ENCODE measurements at regions not wholly inside any gene's neighbourhood (a gene's known extent, or its start where the extent isn't known, plus 50 kb on each side); places are given as distances from the start of the nearest gene placed in this dataset.

DNA sequence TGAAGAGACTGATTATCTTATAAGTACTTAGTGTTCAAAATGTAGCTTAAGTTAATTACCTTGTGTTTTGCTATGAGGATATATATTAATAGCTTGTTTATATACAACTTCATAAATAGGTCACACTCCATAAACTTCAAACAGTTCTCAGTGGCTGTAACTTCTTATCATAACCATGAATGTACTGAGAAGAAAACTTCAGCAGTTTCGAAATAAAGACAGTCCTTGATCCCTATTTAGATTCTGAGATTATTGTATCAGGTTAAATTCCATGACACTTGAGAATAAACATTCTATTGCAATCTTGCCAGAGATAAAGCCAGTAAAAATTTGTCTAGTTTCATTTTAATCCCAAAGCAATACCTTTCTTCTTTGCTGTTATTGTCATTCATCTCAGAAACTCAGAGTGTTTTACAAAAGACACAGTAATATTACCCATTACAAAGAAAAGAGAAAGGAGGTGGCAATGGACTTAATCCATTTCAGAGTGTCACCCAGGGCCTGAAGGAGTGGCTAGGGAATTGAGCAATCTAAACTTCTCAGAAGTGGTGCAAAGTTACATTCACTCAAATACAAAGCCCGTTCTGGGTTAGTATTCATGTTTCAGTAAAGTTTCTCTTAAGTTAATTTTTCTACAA is 403.6 kb downstream of the SEMA3D start:
- H3K27ac ChIP-seq: no peak overlapping the region
- no peak overlapping the region for H3K4me3 ChIP-seq

GRCh38 chr7:84781838-84782237 is 405.0 kb downstream of the SEMA3D start:
- TF ChIP-seq, protein P1, sequence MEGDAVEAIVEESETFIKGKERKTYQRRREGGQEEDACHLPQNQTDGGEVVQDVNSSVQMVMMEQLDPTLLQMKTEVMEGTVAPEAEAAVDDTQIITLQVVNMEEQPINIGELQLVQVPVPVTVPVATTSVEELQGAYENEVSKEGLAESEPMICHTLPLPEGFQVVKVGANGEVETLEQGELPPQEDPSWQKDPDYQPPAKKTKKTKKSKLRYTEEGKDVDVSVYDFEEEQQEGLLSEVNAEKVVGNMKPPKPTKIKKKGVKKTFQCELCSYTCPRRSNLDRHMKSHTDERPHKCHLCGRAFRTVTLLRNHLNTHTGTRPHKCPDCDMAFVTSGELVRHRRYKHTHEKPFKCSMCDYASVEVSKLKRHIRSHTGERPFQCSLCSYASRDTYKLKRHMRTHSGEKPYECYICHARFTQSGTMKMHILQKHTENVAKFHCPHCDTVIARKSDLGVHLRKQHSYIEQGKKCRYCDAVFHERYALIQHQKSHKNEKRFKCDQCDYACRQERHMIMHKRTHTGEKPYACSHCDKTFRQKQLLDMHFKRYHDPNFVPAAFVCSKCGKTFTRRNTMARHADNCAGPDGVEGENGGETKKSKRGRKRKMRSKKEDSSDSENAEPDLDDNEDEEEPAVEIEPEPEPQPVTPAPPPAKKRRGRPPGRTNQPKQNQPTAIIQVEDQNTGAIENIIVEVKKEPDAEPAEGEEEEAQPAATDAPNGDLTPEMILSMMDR (IDR thresholded peaks at IDR 0.05): no peak

More for the DNA sequence above, 403.6 kb downstream of the SEMA3D start:
- DNase-seq (ENCODE audit: low spot score): no peak
- TF ChIP-seq, protein P1 (IDR thresholded peaks at IDR 0.05): no peak

GRCh38 chr7:84780158-84781124 is 406.4 kb downstream of the SEMA3D start:
- no peak overlapping the region for H3K27ac ChIP-seq
- TF ChIP-seq, protein P1 (IDR thresholded peaks at IDR 0.05): no peak
- no peak overlapping the region for H3K4me3 ChIP-seq
- no peak for DNase-seq (ENCODE audit: low spot score)

More at GRCh38 chr7:84781838-84782237, 405.0 kb downstream of the SEMA3D start:
- H3K4me3 ChIP-seq: no peak overlapping the region
- no peak for DNase-seq (ENCODE audit: low spot score)
- H3K27ac ChIP-seq: no peak overlapping the region

GRCh38 chr7:84757761-84758160 is 429.1 kb downstream of the SEMA3D start:
- Histone ChIP-seq H3K27ac (no peak overlapping the region), H3K4me3 (no peak overlapping the region)
- DNase-seq (ENCODE audit: low spot score): no peak
- TF ChIP-seq, protein P1 (IDR thresholded peaks at IDR 0.05): no peak

- TF ChIP-seq, protein P1 (IDR thresholded peaks at IDR 0.05): no peak
- no peak overlapping the region for H3K4me3 ChIP-seq
- no peak for DNase-seq (ENCODE audit: low spot score)
- no peak overlapping the region for H3K27ac ChIP-seq
Measured at GRCh38 chr7:84746353-84746752, 440.5 kb downstream of the SEMA3D start.

- TF ChIP-seq, protein P1 (IDR thresholded peaks at IDR 0.05): no peak
- no peak for DNase-seq (ENCODE audit: low spot score)
- Histone ChIP-seq H3K4me3 (no peak overlapping the region), H3K27ac (no peak overlapping the region)
Measured at GRCh38 chr7:84744385-84744784, 442.5 kb downstream of the SEMA3D start.
